ENCODE measurements at regions not wholly inside any gene's neighbourhood (a gene's known extent, or its start where the extent isn't known, plus 50 kb on each side); places are given as distances from the start of the nearest gene placed in this dataset.

- no peak for TF ChIP-seq EZH2 (IDR thresholded peaks at IDR 0.05)
- TF ChIP-seq POLR2AphosphoS5 (IDR thresholded peaks at IDR 0.05; ENCODE audit: borderline replicate concordance, low read depth, low read length), result no peak
These were observed 231.0 kb upstream of the TLE3 start for GRCh38 chr15:70328679-70329115.

Data from SK-N-MC (cell line).